Left ventricle myocardium superior (tissue), 1 donor: ENCODE measurements at regions not wholly inside any gene's neighbourhood (a gene's known extent, or its start where the extent isn't known, plus 50 kb on each side); places are given as distances from the start of the nearest gene placed in this dataset.

Source experiments
- ATAC-seq: fragments of 200-7000 bp; cut with Tn5 transposase; one replicate; pipeline ENCODE4 v1.9.1; 2020; ENCODE audit warnings: mild to moderate bottlenecking, moderate library complexity
- DNase-seq: peaks from one replicate; pipeline ENCODE4 v3.0.0-alpha.2; 2020
- intact Hi-C: fragments of 100-400 bp; cut with micrococcal nuclease; formaldehyde crosslinking; loops from one replicate; pipeline ENCODE4 v1.11.0; 2022
- donor health status: DM: no; HTN: yes; CAD: no; lungs with severe emphysema.

DNA sequence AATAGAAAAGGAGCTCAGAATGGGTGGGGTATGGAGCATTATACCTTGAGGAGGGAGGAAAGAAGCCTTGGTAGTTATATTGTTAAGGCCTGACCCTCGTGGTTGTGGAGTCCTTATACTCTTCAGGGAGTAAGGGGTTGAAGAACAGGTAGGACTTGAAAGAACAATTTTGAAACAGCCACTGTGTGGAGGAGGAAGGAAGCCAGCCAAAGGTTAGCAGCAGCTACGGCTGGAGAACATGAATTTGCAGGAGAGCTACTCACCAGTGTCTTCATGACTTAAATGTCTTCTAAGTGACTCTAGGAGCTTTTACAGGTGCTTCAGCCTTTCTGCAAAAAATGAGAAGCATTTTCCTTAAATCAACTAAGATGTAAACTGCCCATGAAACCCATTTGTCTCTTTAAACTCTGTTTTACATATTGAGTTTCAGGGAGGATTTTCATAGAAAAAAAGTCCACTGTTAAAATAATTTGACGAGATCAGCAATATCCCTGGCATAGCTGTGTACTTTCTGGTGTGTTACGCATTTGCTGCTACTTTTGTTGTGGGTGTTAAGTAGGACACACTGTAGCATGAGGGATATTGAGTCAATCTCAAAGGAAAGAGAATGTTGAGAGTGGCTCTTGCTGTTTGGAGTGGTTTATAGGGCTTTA lies 110.6 kb upstream of the ELL2 start:
- ATAC-seq (no peak), DNase-seq (no peak)
- intact Hi-C loops: no loop called here

DNA sequence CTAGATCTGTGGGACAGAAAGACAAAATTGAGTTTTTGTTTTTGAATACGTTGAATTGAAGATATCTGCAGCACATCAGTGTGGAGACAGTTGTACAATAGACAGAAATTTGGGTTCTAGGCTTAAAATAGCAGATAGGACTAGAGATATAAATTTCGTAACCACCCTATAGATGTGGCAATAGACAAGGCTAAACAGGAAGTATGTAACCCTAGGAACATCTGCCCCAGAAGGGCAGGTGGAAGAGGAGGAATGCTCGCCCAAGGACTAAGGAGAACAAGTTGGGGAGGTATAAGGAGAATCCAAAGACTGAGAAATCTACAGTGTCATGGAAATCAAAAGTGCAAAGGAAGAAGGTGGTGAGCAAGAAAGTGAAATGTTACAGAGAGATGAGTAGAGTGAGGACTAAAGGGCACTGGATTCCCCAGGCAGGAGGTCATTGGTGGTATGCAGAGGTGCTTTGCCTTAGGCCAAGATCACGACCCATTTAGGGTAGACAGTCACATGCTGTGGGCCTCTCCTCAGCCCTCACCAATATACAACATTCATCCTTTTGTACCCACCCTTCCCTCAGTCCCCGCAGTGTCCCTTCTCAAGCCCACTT lies 109.1 kb upstream of the ELL2 start:
- intact Hi-C loops: no loop called here
- ATAC-seq: no peak

DNA sequence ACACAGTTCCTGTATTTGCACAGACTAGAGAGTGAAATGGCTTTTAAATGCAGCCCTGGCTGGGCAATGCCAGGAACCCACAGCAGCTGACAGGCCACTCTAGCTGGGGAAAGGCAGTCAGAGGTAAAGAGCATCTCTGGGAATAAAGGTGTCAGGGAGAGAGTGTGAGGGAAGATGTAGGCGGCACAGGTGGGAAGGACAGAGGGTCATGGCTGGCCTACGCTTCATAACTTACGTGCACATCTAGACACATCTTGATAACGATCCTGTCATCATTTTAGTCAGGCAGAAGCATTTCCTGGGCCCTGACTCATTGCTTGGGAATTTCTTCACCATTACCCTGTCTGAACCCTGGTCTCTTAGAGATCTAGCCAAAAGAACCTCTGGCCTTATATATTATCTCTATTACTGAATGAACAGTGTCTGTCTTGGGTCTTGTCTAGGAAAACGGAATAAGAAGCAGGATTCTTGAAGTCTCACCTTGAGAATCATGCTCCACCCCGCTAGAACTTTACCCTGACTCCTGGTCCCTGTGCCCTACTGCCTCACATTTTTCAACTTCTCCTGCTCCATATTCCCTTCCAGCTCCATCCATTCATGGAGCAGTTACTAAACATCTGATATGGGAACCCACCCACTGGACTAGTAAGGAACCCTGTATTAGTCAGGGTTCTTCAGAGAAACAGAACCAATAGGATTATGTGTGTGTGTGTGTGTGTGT lies 106.4 kb upstream of the ELL2 start:
- intact Hi-C loops: no loop called here
- no peak for ATAC-seq
- DNase-seq: no peak

More for the DNA sequence above, 109.1 kb upstream of the ELL2 start:
- DNase-seq: no peak

DNA sequence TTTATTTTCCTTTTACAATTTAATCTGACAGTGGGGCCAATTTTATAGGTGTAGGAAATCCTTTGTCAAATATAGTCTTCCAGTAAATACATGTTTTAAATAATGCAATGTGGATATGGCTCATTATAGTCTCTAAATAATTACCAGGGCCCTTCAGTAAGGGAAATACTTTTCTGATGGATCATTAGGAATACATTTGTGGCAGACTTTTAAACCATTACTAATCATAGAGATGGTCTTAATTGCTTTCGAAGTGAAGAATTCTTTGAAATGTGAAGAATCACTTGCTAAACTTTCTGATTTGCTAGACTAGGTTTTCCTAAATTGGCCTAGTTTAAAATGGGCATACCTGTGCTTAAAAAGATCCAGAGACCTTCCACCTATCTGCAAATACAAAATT lies 105.6 kb upstream of the ELL2 start:
- no peak for ATAC-seq
- DNase-seq: no peak
- intact Hi-C loops: no loop called here

DNA sequence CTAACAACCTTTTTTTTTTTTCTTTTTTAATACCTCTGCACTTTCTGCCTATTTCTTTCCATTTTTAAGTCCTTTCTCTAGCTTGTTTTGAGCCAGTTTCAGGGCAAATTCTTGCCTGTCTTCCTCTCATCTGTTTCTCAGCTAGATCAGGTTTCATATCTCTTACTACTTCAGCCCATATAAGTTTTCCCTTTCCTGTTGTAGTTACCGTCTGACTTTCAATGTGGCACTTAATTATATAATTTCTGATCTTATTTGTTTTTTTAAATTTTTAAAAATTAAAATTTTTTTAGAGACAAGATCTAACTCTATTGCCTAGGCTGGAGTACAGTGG lies 104.7 kb upstream of the ELL2 start:
- ATAC-seq: no peak
- intact Hi-C loops: no loop called here
- no peak for DNase-seq

DNA sequence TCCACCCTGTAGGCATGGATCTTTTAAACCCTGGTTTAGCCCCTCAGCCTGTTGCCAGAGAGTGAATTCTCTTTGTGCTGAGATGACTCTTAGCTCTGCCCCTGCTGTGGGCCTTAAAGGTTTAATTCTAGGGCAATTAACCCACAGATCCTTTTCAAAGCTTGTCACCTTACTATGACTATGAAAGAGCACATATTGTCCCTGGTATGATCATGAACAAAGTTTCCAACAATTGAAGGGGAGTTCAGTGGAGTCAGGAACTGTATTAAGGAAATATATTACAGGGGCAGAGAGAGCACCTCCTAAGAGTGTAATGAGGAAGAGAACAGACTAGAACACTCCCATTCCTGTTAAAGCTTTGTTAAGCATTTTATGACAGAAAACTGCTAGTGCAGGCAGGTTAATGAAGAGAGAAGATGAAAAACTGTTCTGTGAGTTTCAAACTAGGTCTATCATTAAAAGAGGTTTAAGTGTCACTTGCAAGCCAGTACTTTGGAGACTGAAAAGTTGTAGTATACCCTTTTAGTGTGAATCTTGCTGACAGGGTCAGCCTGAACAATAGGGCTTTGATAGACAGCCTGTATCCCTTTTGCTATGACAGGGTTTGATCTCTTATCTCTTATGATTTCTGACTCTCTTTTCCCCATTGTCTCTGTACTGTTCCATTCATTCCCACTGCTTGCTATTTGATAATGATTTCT lies 104.2 kb upstream of the ELL2 start:
- intact Hi-C loops: no loop called here
- DNase-seq: no peak
- ATAC-seq: no peak

DNA sequence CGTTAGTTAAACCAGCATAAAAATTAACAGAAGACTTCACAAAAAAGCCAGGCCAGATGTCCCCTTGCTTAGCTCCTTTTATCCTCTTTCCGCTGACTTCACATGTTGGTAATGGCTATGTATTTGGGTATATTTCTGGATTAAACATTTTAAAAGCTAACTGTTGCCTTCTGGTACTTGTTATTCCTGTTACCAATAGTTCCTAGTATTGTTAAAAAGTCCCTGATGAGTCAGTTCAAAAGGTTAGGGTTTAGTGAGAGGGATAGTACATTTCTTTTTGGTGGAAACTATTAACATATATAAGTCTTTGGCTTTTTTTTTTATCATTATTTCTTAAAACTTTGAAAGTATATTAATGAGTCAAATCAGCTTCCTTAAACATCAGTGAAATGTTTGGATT lies 103.2 kb upstream of the ELL2 start:
- ATAC-seq (no peak), DNase-seq (no peak)
- intact Hi-C loops: no loop called here

DNA sequence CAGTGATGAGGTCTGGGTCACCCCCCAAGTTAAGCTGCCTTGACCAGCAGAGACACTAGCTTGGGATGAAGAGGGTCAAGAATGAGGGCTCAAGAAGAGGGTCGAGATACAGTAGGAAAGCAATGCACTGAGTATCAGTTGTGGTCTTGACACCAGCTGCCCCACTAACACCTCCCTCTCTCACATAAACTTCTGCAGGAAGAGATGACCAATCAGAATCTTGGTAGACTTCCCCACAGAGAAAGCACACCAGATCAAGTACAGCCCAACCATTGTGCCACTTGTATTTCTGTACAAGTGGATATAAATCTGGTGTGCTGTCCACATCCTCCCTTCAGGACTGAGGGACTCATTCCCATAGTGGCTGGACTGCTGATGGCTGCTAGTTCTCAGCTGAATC lies 101.2 kb upstream of the ELL2 start:
- ATAC-seq (no peak), DNase-seq (no peak)
- intact Hi-C loops: no loop called here

DNA sequence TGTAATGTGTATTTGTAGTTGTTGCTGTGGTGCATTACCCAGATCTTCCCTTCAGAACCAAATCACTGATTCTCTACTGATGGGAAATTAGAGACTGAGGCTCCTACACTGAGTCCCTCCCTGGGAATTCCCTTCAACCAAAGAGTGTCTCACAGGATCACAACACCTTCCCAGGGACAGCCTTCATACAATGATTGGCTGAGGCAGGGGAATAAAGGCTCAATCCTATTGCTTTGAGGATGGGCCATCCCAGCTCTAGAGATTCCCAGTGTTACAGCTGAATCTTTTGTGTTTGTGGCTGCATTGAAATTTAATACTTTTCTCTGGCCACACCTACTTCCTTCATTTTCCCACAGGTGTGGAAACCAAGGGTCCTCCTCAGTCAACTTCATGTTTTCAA lies 96.4 kb upstream of the ELL2 start:
- DNase-seq: no peak
- intact Hi-C loops: no loop called here
- no peak for ATAC-seq

DNA sequence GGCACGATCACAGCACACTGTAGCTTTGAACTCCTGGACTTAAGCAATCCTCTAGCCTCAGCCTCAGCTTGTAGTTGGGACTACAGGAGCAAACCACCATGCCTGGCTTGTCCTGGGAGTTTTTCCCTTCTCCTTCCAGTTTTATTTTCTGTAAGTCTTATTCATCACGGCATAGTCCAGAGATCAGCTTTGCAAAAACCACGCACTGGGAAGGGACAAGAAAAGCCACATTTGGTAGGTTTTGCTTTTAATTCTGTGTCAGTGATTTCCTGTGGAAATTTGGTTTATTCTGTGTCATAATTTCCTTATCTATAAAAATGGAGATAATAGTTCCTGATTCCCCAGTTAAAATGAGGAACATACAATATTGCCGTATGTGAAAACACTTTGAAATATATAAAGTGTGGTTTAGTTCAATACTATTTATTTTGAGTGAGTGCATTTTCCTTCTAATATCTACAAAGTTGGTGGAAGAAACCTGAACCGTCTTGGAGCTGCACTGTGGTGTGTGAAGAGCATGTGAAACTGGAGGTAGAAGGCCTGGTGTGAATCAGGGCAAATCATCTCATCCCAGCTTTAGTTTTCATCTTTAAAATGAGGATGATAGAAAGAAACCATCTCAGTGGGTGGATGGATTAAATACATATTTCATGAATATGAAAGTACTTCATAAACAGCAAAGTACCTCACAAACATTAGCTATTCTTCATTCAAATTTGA lies 92.8 kb upstream of the ELL2 start:
- intact Hi-C loops: no loop called here
- ATAC-seq (no peak), DNase-seq (no peak)

DNA sequence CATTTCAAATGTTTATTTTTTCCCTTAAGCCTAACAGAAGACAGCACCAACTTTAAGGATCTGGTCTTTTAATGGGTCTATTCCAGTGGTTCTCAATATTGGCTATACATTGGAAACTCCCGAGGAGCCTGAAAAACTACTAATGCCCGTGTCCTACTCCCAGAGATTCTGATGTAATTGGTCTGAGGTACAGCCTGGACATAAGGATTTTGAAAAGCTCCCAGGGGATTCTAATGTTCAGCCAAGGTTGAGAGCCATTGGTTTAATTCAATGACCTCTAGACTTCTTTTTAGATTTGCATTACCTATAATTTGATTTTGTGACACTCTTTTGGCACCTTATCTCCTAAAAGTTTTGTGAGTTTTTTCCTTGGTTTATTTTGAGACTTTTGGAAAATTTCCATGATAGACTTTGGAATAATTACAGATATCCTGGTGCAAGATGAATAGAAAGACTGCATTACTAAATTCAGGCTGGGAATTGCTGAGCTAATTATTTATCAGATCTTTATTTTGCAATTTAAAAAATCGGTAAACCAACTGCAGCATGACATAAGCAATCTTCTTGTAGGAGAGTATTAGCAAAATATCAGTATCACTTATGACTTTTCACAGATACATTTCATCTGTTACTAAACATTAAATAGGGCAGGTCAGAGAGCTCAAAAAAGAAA lies 91.5 kb upstream of the ELL2 start:
- ATAC-seq: no peak
- DNase-seq: no peak

DNA sequence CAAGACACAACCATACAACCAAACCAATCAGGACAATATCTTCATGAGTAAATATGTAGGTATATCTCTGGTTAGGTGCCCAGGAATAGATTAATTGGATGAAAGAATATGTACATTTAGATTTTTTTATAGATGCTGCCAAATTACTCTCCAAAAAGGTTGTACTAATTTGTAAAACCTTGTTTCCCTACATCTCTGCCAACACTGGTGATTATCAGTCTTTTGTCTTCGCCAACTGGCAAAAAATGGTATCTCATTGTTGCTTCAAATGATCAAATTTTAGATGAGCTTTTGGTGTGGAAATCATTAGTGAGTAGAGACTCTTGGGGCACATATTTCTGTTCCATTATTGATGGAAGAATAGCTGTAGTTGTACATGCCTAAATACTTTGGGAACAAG lies 90.7 kb upstream of the ELL2 start:
- DNase-seq (no peak), ATAC-seq (no peak)
- intact Hi-C loops: no loop called here

More for the DNA sequence above, 91.5 kb upstream of the ELL2 start:
- intact Hi-C loops: no loop called here

DNA sequence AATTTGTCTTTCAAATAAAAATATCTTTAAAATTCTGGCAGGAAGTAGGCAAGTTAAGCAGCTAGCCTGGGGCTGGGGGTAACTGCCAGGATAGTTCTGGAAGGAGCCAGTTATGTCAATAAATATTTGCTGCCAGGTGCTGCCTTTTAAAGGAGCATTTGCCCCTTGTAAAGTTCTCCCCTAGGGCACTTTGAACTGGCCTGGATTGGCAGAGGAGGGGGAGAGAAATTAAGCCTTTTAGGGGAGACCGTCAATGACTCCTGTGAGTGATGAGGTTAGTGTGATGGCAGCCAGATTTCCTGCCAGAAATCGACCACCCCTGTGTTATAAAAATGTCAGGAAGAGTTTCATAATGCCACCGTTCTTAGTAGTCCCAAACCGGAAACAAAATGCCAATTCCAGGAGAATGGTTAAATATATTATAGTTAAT lies 89.8 kb upstream of the ELL2 start:
- intact Hi-C loops: no loop called here
- DNase-seq (no peak), ATAC-seq (no peak)

DNA sequence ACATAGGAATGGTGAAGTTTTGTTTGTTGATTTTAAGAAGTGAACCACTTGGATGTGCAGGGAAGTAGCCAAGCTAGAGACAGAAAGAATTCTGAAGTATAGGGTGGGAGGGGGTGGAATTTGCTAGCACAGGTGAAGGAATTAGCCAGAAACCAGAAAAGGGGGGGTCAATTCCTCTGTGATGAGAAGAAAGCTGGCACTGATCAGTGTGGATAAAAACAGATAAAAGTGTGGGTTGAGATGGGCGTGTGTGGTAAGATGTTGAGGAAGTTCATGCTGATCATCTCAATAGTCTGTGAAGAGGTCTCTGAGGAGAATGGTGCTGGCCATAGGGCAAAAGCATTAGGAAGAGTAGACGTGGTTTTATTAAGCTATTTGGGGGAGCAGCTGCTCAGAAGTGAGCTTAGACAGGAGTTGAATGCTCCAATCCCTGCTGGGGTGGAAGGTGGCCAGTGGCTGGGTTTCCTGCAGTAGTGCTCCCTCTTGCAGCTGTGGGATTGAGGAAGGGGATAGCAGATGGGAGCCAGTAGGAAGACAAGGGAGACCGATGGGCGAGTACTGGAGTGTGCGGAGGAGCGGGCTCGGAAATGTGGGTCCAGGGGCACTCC lies 88.7 kb upstream of the ELL2 start:
- intact Hi-C loops: no loop called here
- DNase-seq: no peak
- no peak for ATAC-seq

DNA sequence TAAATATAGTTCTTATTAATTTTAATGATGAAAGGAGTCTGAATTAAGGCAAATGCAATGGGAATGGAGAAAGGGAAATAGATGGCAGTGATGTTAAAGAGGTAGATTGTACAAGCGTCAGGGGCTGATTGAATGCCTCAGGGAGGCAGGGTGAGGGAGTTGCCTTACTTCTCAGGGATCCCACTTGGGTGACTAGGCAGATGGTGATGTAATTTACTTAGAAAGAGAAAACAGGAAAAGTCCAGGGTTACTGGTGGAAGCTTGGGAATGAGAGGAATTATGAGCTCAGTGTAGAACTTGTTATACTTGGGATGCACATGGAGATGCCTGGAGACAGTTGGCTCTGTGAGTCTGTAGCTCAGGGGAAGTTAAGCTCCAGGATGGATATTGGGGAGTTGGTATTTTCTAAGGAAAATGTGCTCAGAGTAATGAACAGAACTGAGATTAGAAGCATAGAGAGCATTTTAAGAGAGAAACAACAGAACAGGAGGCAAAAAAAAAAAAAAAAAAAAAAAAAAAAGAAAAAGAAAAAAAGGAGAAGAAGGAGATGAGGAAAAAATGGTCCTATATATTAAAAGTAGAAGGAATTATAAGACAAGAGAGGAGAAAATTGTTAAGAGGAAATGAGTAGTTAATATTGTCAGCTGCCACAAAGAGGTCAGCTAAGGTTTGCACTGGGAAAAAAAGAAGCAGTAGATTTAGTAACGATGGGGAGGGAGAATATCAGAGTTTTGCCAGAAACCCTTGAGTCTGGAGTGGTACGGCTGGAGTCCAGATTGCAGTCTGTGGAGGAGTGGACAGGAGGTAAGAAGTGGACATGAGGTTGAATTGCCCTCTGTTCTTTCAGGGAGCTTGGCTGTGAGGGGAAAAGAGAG lies 88.0 kb upstream of the ELL2 start:
- intact Hi-C loops: loop anchor here (10.0 kb wide), 1 partner anchor 135 kb away; no protein-coding TSS in a partner anchor
- ATAC-seq (peak; percentile 41), DNase-seq (no peak)

DNA sequence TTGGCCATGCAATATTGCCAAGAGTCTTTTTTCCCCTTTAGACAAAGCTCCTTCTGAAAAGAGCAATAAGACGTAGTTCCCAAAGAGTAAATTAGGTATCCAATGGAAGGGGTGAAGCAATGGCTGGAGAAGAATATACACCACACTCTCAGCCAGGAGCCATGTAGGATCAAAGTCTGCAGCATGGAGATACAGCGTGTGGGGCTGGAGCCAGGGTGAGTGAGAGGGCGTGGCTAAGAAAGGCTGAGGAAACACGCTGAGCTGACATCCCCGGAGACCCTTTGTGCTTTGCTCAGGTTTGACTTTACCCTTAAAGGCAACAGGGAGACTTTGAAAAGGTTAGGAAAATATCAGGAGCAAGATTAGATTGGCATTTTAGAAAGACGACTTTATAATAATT lies 87.1 kb upstream of the ELL2 start:
- intact Hi-C loops: loop anchor here (10.0 kb wide), 1 partner anchor 136 kb away; no protein-coding TSS in a partner anchor
- DNase-seq (no peak), ATAC-seq (no peak)

DNA sequence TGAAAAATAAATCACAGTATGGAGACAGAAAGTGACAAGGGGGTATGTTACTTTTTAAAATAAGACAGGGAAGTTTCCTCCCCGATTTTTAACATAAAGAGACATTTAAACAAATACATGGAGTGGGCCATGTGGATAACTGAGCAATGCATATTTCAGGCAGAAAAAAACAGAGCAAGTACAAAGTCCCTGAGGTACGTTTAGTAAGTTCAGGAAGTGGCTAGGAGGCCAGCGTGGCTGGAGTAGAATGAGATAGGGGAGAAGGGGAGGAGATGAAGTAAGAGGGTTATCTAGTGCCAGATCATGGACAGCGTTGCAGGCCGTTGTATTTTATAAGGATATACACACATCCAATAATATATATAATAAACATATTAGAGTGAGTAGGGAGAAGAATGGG lies 84.2 kb upstream of the ELL2 start:
- intact Hi-C loops: loop anchor here (10.0 kb wide), 1 partner anchor 139 kb away; no protein-coding TSS in a partner anchor
- DNase-seq: no peak
- ATAC-seq: no peak

DNA sequence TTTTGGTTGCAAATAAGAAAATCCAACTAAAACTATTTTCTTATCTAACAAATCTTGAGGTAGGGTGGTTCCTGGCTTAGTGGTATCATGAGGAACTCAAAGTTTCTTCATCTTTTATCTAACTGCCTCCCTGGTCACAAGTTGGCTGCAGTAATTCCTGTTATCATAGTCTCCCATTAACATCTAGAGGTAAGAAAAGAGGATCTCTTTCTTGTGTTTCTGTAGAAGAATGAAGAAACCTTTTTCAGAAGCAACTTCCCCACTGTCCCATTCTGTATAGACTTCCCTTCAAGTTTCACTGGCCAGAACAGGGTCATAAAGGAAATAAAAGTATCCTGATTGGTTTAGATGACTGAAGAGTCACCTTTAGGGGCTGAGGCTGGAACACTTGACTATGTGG lies 81.8 kb upstream of the ELL2 start:
- DNase-seq: no peak
- intact Hi-C loops: loop anchor here (10.0 kb wide), 1 partner anchor 141 kb away; no protein-coding TSS in a partner anchor
- ATAC-seq: no peak
